Natural killer cell (primary cell): ENCODE measurements at regions not wholly inside any gene's neighbourhood (a gene's known extent, or its start where the extent isn't known, plus 50 kb on each side); places are given as distances from the start of the nearest gene placed in this dataset.
"Not testable (repeated sequence)": the region's sequence is repeated elsewhere in the genome, so short reads cannot be mapped to it uniquely, and the experiment has no call there.

Experiments
- ATAC-seq, 3 donors: fragments of 150-1000 bp in 2 of 3; fragments of 200-7000 bp in 1 of 3; cut with Tn5 transposase; 1 replicate in 1 of 3; 2 replicates in 2 of 3; pipeline ENCODE4 v1.10.0; 2021; ENCODE audit warnings: mild to moderate bottlenecking in 2 of 3, moderate library complexity in 2 of 3
- DNase-seq, 2 donors: peaks; one replicate each; pipeline versions ENCODE4 v3.0.0 to v3.0.0-alpha.2; 2013 to 2021; ENCODE audit warnings: mixed read lengths in 1 of 2
- H3K27ac ChIP-seq: one replicate; pipeline ENCODE4 v1.5.1; 2013; ENCODE audit warnings: mild to moderate bottlenecking, low read length
- H3K27me3 ChIP-seq: one replicate; pipeline ENCODE4 v1.6.1; 2013; ENCODE audit warnings: low read length; ENCODE audit not compliant: control insufficient read depth, insufficient read depth
- H3K36me3 ChIP-seq: one replicate; pipeline ENCODE4 v1.6.1; 2013; ENCODE audit warnings: low read length; ENCODE audit not compliant: control insufficient read depth, insufficient read depth
- H3K4me1 ChIP-seq: one replicate; pipeline ENCODE4 v1.6.1; 2013; ENCODE audit warnings: low read length; ENCODE audit not compliant: control insufficient read depth, insufficient read depth
- H3K4me3 ChIP-seq: one replicate; pipeline ENCODE4 v1.5.1; 2013; ENCODE audit warnings: low read length
- H3K9me3 ChIP-seq: one replicate; pipeline ENCODE4 v1.6.1; 2013; ENCODE audit warnings: low read length; ENCODE audit not compliant: control insufficient read depth, insufficient read depth
- H3K27ac Mint-ChIP-seq, 2 donors: one replicate each; pipeline ENCODE4 v1.8.0; 2022; ENCODE audit warnings: mild to moderate bottlenecking in 2 of 2, mixed read lengths in 2 of 2, moderate library complexity in 1 of 2
- H3K27me3 Mint-ChIP-seq, 2 donors: one replicate each; pipeline ENCODE4 v1.8.0; 2022; ENCODE audit warnings: low read depth in 2 of 2, mixed read lengths in 2 of 2
- H3K36me3 Mint-ChIP-seq: one replicate; pipeline ENCODE4 v1.8.0; 2022; ENCODE audit warnings: mixed read lengths
- H3K4me1 Mint-ChIP-seq, 2 donors: one replicate each; pipeline ENCODE4 v1.8.0; 2022; ENCODE audit warnings: mixed read lengths in 2 of 2
- H3K4me3 Mint-ChIP-seq: one replicate; pipeline ENCODE4 v1.8.0; 2022; ENCODE audit warnings: mild to moderate bottlenecking, moderate library complexity, mixed read lengths
- H3K9me3 Mint-ChIP-seq, 2 donors: one replicate each; pipeline ENCODE4 v1.8.0; 2022; ENCODE audit warnings: mixed read lengths in 2 of 2
- CTCF ChIP-seq: fragments of 200-600 bp; IDR thresholded peaks from one replicate; pipeline ENCODE4 v1.8.0; 2022; ENCODE audit warnings: antibody characterized with exemption
- WGBS: methylation state at CpG from one replicate; pipeline ENCODE4 v1.1.7; 2013; ENCODE audit warnings: missing lambda C conversion rate; ENCODE audit not compliant: insufficient coverage; 5-methylcytosine and 5-hydroxymethylcytosine counted together
- intact Hi-C: fragments of 100-400 bp; cut with micrococcal nuclease; formaldehyde crosslinking; loops from one replicate; pipeline ENCODE4 v1.14.2; 2022

DNA sequence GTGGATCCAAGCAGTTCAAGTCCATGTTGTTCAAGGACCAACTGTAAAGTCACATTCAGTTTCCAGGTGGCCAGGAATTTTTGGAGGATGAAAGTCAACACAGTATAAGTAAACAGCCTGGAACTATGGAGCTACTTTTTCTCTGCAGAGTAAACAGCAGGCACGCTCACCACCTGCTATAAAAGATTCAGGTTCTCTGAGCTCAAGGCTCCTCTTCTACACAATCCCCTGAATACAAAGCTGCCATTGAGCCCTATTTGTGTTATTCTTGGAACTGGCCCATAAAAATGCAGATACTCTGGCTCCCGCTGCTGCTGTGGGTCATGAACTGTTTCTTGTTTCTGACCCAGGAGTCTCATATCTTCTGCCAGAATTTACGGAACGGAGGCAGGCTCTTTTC lies 56.9 kb upstream of the PRR5 start:
- no peak for ATAC-seq
- H3K4me1 Mint-ChIP-seq: peaks cover 0 to 15% of the 10 kb centered on the region in 2 donors
- no peak for DNase-seq
- intact Hi-C loops: no loop called here
- no peak overlapping the region for H3K4me3 ChIP-seq
- H3K9me3 Mint-ChIP-seq: no peaks in the 10 kb centered on the region
- H3K9me3 ChIP-seq: no peaks in the 10 kb centered on the region
- no peaks in the 10 kb centered on the region for H3K36me3 Mint-ChIP-seq
- no peak overlapping the region for H3K4me3 Mint-ChIP-seq
- no peak overlapping the region for H3K27ac ChIP-seq
- peaks cover 0 to 3% of the 10 kb centered on the region in 2 donors for H3K27me3 Mint-ChIP-seq
- TF ChIP-seq CTCF: no peak
- peaks cover 5% of the 10 kb centered on the region for H3K4me1 ChIP-seq
- 96% methylated on average over 4 of the region's 4 CpGs for WGBS
- no peaks in the 10 kb centered on the region for H3K36me3 ChIP-seq
- no peak overlapping the region for H3K27ac Mint-ChIP-seq
- H3K27me3 ChIP-seq: no peaks in the 10 kb centered on the region

DNA sequence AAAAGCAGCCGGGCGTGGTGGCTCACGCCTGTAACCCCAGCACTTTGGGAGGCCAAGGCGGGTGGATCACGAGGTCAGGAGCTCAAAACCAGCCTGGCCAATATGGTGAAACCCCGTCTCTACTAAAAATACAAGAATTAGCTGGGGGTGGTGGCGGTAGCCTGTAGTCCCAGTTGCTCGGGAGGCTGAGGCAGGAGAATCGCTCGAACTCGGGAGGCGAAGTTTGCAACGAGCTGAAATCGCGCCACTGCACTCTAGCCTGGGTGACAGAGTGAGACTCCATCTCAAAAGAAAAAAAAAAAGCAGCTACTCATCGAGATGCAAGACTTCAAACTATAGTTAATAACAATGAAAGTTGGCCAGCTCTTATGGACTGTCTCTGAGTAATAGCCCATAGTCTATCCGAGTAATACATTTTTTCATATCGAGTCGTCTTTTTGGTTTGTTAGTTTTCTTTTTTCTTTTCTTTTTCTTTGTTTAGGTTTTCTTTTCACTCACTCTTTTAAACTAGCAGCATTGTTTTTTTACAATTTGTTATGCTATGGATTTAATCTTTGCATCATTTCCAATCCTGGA lies 58.4 kb upstream of the PRR5 start:
- whole genome bisulfite sequencing: 85% methylated on average over 14 of the region's 19 CpGs
- H3K9me3 ChIP-seq, H3K27me3 Mint-ChIP-seq, ATAC-seq, H3K36me3 Mint-ChIP-seq, H3K4me1 ChIP-seq, H3K27ac ChIP-seq, DNase-seq, H3K4me3 ChIP-seq, intact Hi-C loops, H3K9me3 Mint-ChIP-seq, H3K27me3 ChIP-seq, H3K36me3 ChIP-seq, H3K27ac Mint-ChIP-seq, H3K4me3 Mint-ChIP-seq: not testable (repeated sequence)
- H3K4me1 Mint-ChIP-seq: peaks cover 0 to 15% of the 10 kb centered on the region in 2 donors

DNA sequence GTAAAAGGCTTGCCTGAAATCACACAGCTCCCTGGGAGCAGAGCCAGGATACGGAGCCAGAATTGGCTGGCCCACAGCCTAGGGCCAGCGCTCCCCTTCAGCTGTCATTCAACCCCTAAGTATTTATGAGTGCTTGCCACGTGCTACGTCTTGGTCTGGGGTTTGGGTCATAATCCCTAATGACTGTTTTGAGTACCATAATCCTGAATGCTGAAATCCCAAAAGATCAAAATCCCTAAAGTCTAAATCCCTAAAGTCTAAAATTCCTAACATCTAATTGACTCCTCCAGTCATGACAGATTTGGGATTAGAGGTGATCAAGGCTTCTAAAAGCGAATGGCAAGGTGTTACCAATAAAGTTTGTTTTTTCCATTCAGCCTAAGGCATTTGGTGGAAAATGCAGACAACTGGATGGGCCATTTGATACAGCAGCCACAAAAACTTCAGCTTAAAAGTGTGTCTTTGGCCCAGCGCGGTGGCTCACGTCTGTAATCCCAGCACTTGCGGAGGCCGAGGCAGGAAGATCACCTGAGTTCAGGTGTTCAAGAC lies 59.8 kb upstream of the PRR5 start:
- H3K27ac Mint-ChIP-seq: no peak overlapping the region
- DNase-seq: no peak
- ATAC-seq: no peak
- no peak for TF ChIP-seq CTCF
- no peaks in the 10 kb centered on the region for H3K36me3 Mint-ChIP-seq
- peaks cover 0 to 10% of the 10 kb centered on the region in 2 donors for H3K4me1 Mint-ChIP-seq
- WGBS: 95% methylated on average over 10 of the region's 10 CpGs
- H3K27me3 Mint-ChIP-seq: peaks cover 0 to 3% of the 10 kb centered on the region in 2 donors
- Histone ChIP-seq H3K36me3 (no peaks in the 10 kb centered on the region), H3K27me3 (no peaks in the 10 kb centered on the region), H3K4me1 (peaks cover 9% of the 10 kb centered on the region), H3K27ac (no peak overlapping the region), H3K4me3 (no peak overlapping the region), H3K9me3 (no peaks in the 10 kb centered on the region)
- intact Hi-C loops: no loop called here
- H3K9me3 Mint-ChIP-seq: no peaks in the 10 kb centered on the region
- no peak overlapping the region for H3K4me3 Mint-ChIP-seq

DNA sequence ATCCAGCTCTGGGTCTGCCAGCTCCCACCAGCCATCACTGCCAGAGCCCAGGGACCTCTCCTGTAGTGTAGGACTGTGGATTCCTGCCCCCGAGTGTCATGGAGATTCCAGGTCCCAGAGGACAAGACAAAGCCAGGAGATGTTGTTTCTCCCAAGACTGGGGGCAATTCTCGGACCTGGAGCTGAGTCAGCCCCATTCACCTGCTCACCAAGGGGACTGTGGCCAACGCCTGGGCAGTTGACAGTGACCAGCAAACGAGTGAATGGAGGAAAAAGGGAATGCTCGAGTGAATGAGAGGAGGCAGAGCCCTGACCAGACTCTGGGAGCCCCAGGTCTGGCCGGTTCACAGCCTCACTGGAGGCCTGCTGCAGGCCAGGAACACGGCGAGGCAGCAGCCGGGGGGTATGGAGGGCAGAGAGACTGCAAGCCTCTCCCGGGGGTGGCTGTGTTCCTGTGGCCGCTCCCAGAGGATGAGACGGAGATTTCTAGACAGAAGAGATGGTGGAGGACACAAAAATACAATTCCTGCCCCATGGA lies 61.3 kb upstream of the PRR5 start:
- H3K36me3 Mint-ChIP-seq: no peaks in the 10 kb centered on the region
- ATAC-seq: no peak
- peaks cover 3 to 5% of the 10 kb centered on the region in 2 donors for H3K9me3 Mint-ChIP-seq
- H3K27me3 Mint-ChIP-seq: peaks cover 0 to 3% of the 10 kb centered on the region in 2 donors
- Histone ChIP-seq H3K4me3 (no peak overlapping the region), H3K36me3 (no peaks in the 10 kb centered on the region), H3K4me1 (peaks cover 9% of the 10 kb centered on the region), H3K27ac (no peak overlapping the region), H3K27me3 (no peaks in the 10 kb centered on the region), H3K9me3 (no peaks in the 10 kb centered on the region)
- H3K27ac Mint-ChIP-seq: no peak overlapping the region
- intact Hi-C loops: no loop called here
- no peak overlapping the region for H3K4me3 Mint-ChIP-seq
- WGBS: 87% methylated on average over 12 of the region's 12 CpGs
- no peak for TF ChIP-seq CTCF
- H3K4me1 Mint-ChIP-seq: peaks cover 0 to 16% of the 10 kb centered on the region in 2 donors
- DNase-seq: no peak
